GM23248 (cell line): ENCODE measurements at regions not wholly inside any gene's neighbourhood (a gene's known extent, or its start where the extent isn't known, plus 50 kb on each side); places are given as distances from the start of the nearest gene placed in this dataset.

ENCODE experiments used
- DNase-seq: peaks from one replicate; pipeline ENCODE4 v3.0.0-alpha.2; 2015
- H2AFZ ChIP-seq: fragments of 200-600 bp; sonication (generic); 2 replicates; pipeline ENCODE4 v1.6.1; 2016; ENCODE audit warnings: antibody characterized with exemption
- H3F3A ChIP-seq: fragments of 200-600 bp; sonication (generic); 2 replicates; pipeline ENCODE4 v1.6.1; 2016; ENCODE audit warnings: mild to moderate bottlenecking, antibody characterized with exemption, mixed run types; ENCODE audit not compliant: insufficient read depth
- H3K27ac ChIP-seq: fragments of 200-600 bp; sonication (generic); 2 replicates; pipeline ENCODE4 v1.5.1; 2016; ENCODE audit warnings: mild to moderate bottlenecking
- H3K27me3 ChIP-seq: fragments of 200-600 bp; sonication (generic); replicated peaks from 2 replicates; pipeline ENCODE4 v1.6.1; 2016; ENCODE audit warnings: mild to moderate bottlenecking; ENCODE audit not compliant: insufficient read depth
- H3K36me3 ChIP-seq: fragments of 200-600 bp; sonication (generic); 2 replicates; pipeline ENCODE4 v1.6.1; 2016; ENCODE audit warnings: low read depth, mild to moderate bottlenecking
- H3K4me1 ChIP-seq: fragments of 200-600 bp; sonication (generic); 2 replicates; pipeline ENCODE4 v1.6.1; 2016; ENCODE audit warnings: mild to moderate bottlenecking; ENCODE audit not compliant: insufficient read depth
- H3K4me2 ChIP-seq: fragments of 200-600 bp; sonication (generic); one replicate; pipeline ENCODE4 v1.6.1; 2016; ENCODE audit warnings: mild to moderate bottlenecking; ENCODE audit not compliant: unreplicated experiment
- H3K4me3 ChIP-seq: fragments of 200-600 bp; sonication (generic); 2 replicates; pipeline ENCODE4 v1.5.1; 2016; ENCODE audit warnings: mild to moderate bottlenecking
- H3K79me2 ChIP-seq: fragments of 200-600 bp; sonication (generic); 2 replicates; pipeline ENCODE4 v1.6.1; 2016; ENCODE audit warnings: mild to moderate bottlenecking; ENCODE audit not compliant: insufficient read depth
- H3K9ac ChIP-seq: fragments of 200-600 bp; sonication (generic); 2 replicates; pipeline ENCODE4 v1.6.1; 2016; ENCODE audit warnings: mild to moderate bottlenecking
- H3K9me2 ChIP-seq: fragments of 200-600 bp; sonication (generic); 2 replicates; pipeline ENCODE4 v1.6.1; 2016; ENCODE audit warnings: mixed run types, mild to moderate bottlenecking, moderate library complexity; ENCODE audit not compliant: insufficient read depth
- H3K9me3 ChIP-seq: fragments of 200-600 bp; sonication (generic); one replicate; pipeline ENCODE4 v1.6.1; 2017; ENCODE audit warnings: low read depth
- H4K20me1 ChIP-seq: fragments of 200-600 bp; sonication (generic); 2 replicates; pipeline ENCODE4 v1.6.0; 2016; ENCODE audit not compliant: insufficient read depth
- EZH2 ChIP-seq: fragments of 200-600 bp; sonication (generic); IDR thresholded peaks from 2 replicates; pipeline ENCODE4 v1.6.1; 2018; ENCODE audit warnings: antibody characterized with exemption, mild to moderate bottlenecking; ENCODE audit not compliant: insufficient read depth, poor library complexity, severe bottlenecking
- EZH2phosphoT487 ChIP-seq: fragments of 200-600 bp; sonication (generic); IDR thresholded peaks from 2 replicates; pipeline ENCODE4 v1.6.1; 2018; ENCODE audit warnings: antibody characterized with exemption, moderate library complexity, mild to moderate bottlenecking, low read depth; ENCODE audit not compliant: insufficient read depth
- WGBS, 2 experiments: methylation state at CpG; one replicate each; pipeline ENCODE4 v1.1.6; 2015 to 2017; ENCODE audit warnings: low lambda C conversion rate in 2 of 2, low coverage in 1 of 2; ENCODE audit errors: missing lambda C conversion rate in 2 of 2; 5-methylcytosine and 5-hydroxymethylcytosine counted together
- in situ Hi-C: fragments of 300-500 bp; cut with MboI; formaldehyde crosslinking; loops from 2 replicates; pipeline ENCODE4 v1.15.0; 2020

DNA sequence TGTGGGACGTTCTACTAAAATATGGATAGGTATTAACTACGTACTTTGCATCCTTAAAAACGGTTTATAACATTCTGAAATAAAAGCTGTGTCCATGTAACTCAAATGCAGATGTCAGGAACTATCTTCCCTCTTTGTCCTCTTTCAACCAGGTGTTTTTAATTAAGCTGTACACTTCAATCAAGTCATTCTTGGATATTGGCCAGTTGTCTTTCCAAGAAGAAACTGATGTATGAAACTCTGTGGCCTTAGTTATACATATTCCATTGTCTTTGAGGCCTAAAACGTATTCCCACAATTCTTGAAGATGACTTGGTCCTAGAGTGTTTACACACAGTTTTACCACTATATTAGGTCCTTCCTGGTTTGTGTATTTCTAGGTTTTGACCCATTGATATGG lies 249.0 kb upstream of the CNTN5 start:
- Histone ChIP-seq H3K9ac (no peak overlapping the region), H2AFZ (no peak overlapping the region), H3K79me2 (no peaks in the 10 kb centered on the region), H3F3A (no peaks in the 10 kb centered on the region), H3K9me3 (peaks cover 8% of the 10 kb centered on the region), H3K4me3 (no peak overlapping the region), H3K9me2 (no peaks in the 10 kb centered on the region), H4K20me1 (no peaks in the 10 kb centered on the region), H3K27ac (no peak overlapping the region), H3K4me2 (no peak overlapping the region), H3K36me3 (no peaks in the 10 kb centered on the region), H3K27me3 (no peaks in the 10 kb centered on the region), H3K4me1 (no peaks in the 10 kb centered on the region)
- TF ChIP-seq EZH2: no peak
- TF ChIP-seq EZH2phosphoT487: no peak
- in situ Hi-C loops: no loop called here
- 4 to 6% methylated on average over 4 of the region's 4 CpGs for WGBS, 2 experiments
- DNase-seq: no peak

DNA sequence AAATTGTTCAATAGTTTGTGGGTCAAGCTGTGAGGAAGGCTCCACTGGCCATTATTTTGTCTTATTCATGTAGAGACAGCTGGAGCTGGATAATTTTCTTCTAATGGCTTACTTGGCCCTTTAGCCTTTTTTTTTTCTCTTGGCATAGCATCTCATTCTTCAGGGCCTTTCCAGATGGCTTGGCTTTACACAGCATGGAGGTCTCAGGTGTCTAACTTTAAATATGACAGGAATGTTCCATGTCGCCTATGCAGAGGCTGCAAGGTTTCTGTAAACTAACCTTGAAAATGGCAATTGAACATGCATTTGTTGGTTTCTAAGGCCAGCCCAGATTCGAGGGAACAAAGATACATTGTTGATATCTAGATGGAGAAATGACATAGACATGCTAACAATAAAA lies 247.9 kb upstream of the CNTN5 start:
- H3K27me3 ChIP-seq: no peaks in the 10 kb centered on the region
- no peaks in the 10 kb centered on the region for H3K4me1 ChIP-seq
- H3K9me2 ChIP-seq: no peaks in the 10 kb centered on the region
- no peaks in the 10 kb centered on the region for H3K79me2 ChIP-seq
- H3K4me3 ChIP-seq: no peak overlapping the region
- peaks cover 8% of the 10 kb centered on the region for H3K9me3 ChIP-seq
- no peak overlapping the region for H3K9ac ChIP-seq
- H2AFZ ChIP-seq: no peak overlapping the region
- no peak overlapping the region for H3K4me2 ChIP-seq
- no peaks in the 10 kb centered on the region for H3K36me3 ChIP-seq
- 29 to 30% methylated on average over 2 of the region's 2 CpGs for WGBS, 2 experiments
- H3K27ac ChIP-seq: no peak overlapping the region
- H3F3A ChIP-seq: no peaks in the 10 kb centered on the region
- no peak for TF ChIP-seq EZH2phosphoT487
- no peak for TF ChIP-seq EZH2
- in situ Hi-C loops: no loop called here
- no peaks in the 10 kb centered on the region for H4K20me1 ChIP-seq
- DNase-seq: no peak

DNA sequence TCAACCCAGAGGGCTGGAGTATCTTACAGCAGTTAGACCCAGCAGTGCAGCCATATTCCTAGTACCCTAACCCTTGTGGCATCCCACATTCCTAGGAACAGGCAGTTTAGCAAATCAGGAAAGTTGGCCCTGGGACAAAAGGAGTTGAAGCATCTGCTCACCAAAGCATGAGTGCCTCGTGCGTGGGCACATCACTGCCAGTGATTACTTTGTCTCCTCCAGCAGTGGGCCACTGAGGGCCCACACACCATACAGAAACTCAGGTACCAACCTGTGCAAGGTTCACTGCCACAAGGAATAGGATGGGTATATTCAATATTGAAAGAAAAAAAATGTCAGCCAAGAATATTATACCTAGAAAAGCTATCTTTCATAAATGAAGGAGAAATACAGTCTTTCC lies 227.5 kb upstream of the CNTN5 start:
- no peak for DNase-seq
- Histone ChIP-seq H3K9me2 (no peaks in the 10 kb centered on the region), H3K9ac (no peak overlapping the region), H2AFZ (no peak overlapping the region), H3K27ac (no peak overlapping the region), H3K36me3 (no peaks in the 10 kb centered on the region), H4K20me1 (no peaks in the 10 kb centered on the region), H3K4me2 (no peak overlapping the region), H3K79me2 (no peaks in the 10 kb centered on the region), H3F3A (no peaks in the 10 kb centered on the region), H3K27me3 (no peaks in the 10 kb centered on the region), H3K4me1 (no peaks in the 10 kb centered on the region), H3K9me3 (no peaks in the 10 kb centered on the region), H3K4me3 (no peak overlapping the region)
- no peak for TF ChIP-seq EZH2phosphoT487
- TF ChIP-seq EZH2: no peak
- WGBS, 2 experiments: 11 to 15% methylated on average over 2 of the region's 2 CpGs
- in situ Hi-C loops: no loop called here

DNA sequence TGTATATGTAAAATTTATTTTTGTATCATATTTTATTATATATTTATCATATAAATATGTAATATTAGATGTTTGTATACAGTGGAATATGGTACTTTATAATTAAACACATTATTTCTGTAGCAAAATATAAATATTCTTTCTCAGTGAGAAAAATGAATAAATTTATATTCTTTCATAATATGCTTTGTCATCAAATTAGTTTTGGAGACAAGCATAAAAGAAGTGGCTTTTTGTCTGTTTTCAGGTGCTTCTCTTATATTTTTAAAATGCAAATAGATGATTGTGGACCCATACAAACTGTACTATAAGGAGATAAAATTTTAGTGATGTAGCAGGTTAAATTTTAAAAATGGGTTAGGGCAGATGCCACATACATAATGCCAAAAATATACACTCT lies 222.4 kb upstream of the CNTN5 start:
- H3K9me2 ChIP-seq: no peaks in the 10 kb centered on the region
- H3K9me3 ChIP-seq: no peaks in the 10 kb centered on the region
- H4K20me1 ChIP-seq: no peaks in the 10 kb centered on the region
- no peak overlapping the region for H3K9ac ChIP-seq
- no peak overlapping the region for H3K4me2 ChIP-seq
- H3K27ac ChIP-seq: no peak overlapping the region
- H3K79me2 ChIP-seq: no peaks in the 10 kb centered on the region
- in situ Hi-C loops: no loop called here
- H3F3A ChIP-seq: no peaks in the 10 kb centered on the region
- no peak overlapping the region for H2AFZ ChIP-seq
- H3K4me1 ChIP-seq: no peaks in the 10 kb centered on the region
- H3K27me3 ChIP-seq: no peaks in the 10 kb centered on the region
- H3K4me3 ChIP-seq: no peak overlapping the region
- no peak for DNase-seq
- no peaks in the 10 kb centered on the region for H3K36me3 ChIP-seq
- TF ChIP-seq EZH2: no peak
- no peak for TF ChIP-seq EZH2phosphoT487

DNA sequence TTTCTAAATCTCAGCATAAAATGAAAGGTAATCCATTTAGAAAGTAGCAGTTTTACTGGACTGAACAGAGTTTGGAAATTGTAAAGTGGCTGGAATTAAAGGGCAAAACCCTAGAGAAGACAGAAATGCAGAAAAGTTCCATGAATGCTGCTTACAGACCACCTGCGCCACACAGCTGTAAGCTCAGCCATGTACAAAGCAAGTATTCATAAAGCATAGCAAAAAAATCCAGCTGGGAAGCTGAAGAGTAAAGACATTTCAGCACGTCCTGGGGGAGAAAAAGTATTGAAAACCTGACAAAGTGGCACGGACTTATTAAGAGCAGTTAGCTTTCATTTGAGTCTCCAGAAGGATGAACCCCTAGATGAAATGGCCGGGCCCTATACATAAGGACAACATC lies 220.1 kb upstream of the CNTN5 start:
- H3F3A ChIP-seq: no peaks in the 10 kb centered on the region
- whole genome bisulfite sequencing, 2 experiments: 21 to 23% methylated on average over 4 of the region's 4 CpGs
- no peaks in the 10 kb centered on the region for H3K36me3 ChIP-seq
- H3K27me3 ChIP-seq: no peaks in the 10 kb centered on the region
- no peak overlapping the region for H3K27ac ChIP-seq
- in situ Hi-C loops: no loop called here
- no peak overlapping the region for H2AFZ ChIP-seq
- no peaks in the 10 kb centered on the region for H4K20me1 ChIP-seq
- no peak overlapping the region for H3K4me2 ChIP-seq
- no peak for DNase-seq
- no peak overlapping the region for H3K4me3 ChIP-seq
- TF ChIP-seq EZH2phosphoT487: no peak
- no peak for TF ChIP-seq EZH2
- no peaks in the 10 kb centered on the region for H3K4me1 ChIP-seq
- H3K79me2 ChIP-seq: no peaks in the 10 kb centered on the region
- no peaks in the 10 kb centered on the region for H3K9me2 ChIP-seq
- H3K9ac ChIP-seq: no peak overlapping the region
- no peaks in the 10 kb centered on the region for H3K9me3 ChIP-seq
